ENCODE measurements at regions not wholly inside any gene's neighbourhood (a gene's known extent, or its start where the extent isn't known, plus 50 kb on each side); places are given as distances from the start of the nearest gene placed in this dataset.

DNA sequence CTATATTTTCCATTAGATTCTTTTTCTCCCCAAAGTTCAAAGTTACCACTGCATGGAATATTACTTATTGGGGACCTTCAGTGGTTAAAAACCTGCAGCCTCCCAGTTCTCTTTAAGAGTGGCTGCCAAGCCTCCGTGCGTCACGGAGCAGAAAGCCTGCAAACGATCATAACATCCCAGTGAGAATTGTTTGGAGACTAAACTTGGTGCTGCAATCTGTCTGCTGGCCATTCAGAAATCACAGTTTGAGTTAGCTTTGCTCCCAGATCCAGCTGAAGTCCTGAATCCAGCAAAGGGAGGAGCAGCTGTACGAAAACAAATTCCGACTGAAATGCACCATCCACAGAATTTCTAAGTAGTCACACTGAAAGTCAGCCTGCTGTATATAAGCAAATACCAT is 213.5 kb upstream of the PDE10A start:
- Histone ChIP-seq H3K4me1 (ENCODE audit: control insufficient read depth, insufficient read depth, low read length) (peaks cover 32% of the 10 kb centered on the region), H3K9me3 (ENCODE audit: control insufficient read depth in 2 of 2, low read length in 2 of 2) (no peaks in the 10 kb centered on the region), H3K9ac (ENCODE audit: low read length in 2 of 2) (peak overlapping the region; percentile 11 to 66), H3K36me3 (ENCODE audit: control insufficient read depth in 2 of 2, insufficient read depth in 2 of 2, low read length in 2 of 2) (no peaks in the 10 kb centered on the region), H3K27me3 (ENCODE audit: control insufficient read depth in 1 of 2, insufficient read depth in 2 of 2, low read length in 2 of 2) (no peaks in the 10 kb centered on the region), H3K4me3 (ENCODE audit: low read length in 2 of 2) (peak overlapping the region; percentile 26 to 57), H3K27ac (ENCODE audit: low read length) (peak overlapping the region; percentile 87)

DNA sequence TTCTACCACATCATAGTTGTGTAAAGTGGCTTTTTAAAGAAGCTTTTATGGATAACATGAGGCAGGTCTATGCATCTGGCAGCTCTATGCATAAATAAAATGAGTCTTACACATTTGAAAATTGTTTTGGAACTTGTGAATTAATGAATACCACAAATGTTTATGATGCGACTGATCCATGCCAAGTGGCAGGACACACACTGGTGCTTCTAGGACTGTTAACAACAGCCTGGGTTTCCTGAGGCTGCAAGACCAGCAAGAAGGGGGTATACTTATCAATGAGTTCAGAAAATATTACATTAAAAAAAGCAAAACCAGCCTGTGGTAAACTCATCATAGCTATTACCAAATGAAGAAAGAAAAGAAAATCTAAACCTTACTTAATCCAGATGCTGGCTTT is 212.9 kb upstream of the PDE10A start:
- H3K9me3 ChIP-seq (ENCODE audit: control insufficient read depth in 2 of 2, low read length in 2 of 2), result no peaks in the 10 kb centered on the region
- H3K9ac ChIP-seq (ENCODE audit: low read length in 2 of 2), result peak overlapping the region in 1 of 2 donors; percentile 29
- no peaks in the 10 kb centered on the region for H3K36me3 ChIP-seq (ENCODE audit: control insufficient read depth in 2 of 2, insufficient read depth in 2 of 2, low read length in 2 of 2)
- H3K4me3 ChIP-seq (ENCODE audit: low read length in 2 of 2), result no peak overlapping the region
- no peaks in the 10 kb centered on the region for H3K27me3 ChIP-seq (ENCODE audit: control insufficient read depth in 1 of 2, insufficient read depth in 2 of 2, low read length in 2 of 2)
- H3K27ac ChIP-seq (ENCODE audit: low read length), result peak overlapping the region; percentile 87
- peaks cover 32% of the 10 kb centered on the region for H3K4me1 ChIP-seq (ENCODE audit: control insufficient read depth, insufficient read depth, low read length)

DNA sequence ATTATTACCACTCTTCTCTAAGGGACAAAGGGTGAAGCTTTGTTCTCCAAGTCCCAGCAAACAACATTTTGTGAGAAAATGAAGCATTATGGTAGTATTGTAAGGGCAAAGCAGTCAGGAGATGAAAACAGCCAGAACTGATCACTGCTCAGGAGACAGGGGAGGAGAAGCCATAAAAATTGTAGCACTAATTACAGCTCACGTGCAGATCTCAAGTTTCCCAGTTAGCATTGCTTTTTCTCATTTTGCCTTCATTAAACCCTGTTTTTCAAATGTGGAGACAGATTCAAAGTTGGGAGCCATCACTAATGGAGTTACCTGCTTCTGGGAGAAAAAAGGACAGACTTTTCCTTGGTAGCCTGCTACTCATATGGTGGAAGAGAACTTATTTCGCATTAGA is 210.9 kb upstream of the PDE10A start:
- Histone ChIP-seq H3K9me3 (ENCODE audit: control insufficient read depth in 2 of 2, low read length in 2 of 2) (no peaks in the 10 kb centered on the region), H3K27me3 (ENCODE audit: control insufficient read depth in 1 of 2, insufficient read depth in 2 of 2, low read length in 2 of 2) (no peaks in the 10 kb centered on the region), H3K36me3 (ENCODE audit: control insufficient read depth in 2 of 2, insufficient read depth in 2 of 2, low read length in 2 of 2) (no peaks in the 10 kb centered on the region)

DNA sequence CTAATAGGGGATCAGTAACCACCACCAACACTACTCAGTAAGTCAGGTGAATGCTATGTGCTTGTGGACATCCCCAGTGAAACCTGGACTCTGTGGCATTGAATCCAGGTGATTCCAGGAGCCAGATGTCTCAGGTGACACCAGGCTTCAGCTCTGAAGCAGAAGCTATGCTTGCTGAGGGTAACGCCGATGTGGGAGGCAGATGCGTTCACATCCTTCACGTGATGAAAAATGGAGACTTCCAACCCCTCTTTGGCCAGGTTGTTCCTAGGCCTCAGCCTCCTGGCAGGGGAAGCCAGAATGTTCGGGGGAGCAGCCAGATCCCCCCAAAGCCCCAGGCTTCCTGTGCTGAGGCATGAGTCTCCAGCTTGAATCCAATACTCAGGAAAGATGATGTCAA is 209.8 kb upstream of the PDE10A start:
- no peak overlapping the region for H3K27ac ChIP-seq (ENCODE audit: low read length)
- H3K9ac ChIP-seq (ENCODE audit: low read length in 2 of 2), result no peak overlapping the region
- H3K27me3 ChIP-seq (ENCODE audit: control insufficient read depth in 1 of 2, insufficient read depth in 2 of 2, low read length in 2 of 2), result no peaks in the 10 kb centered on the region

More for the DNA sequence above, 210.9 kb upstream of the PDE10A start:
- Histone ChIP-seq H3K9ac (ENCODE audit: low read length in 2 of 2) (no peak overlapping the region), H3K4me1 (ENCODE audit: control insufficient read depth, insufficient read depth, low read length) (peaks cover 27% of the 10 kb centered on the region), H3K27ac (ENCODE audit: low read length) (no peak overlapping the region), H3K4me3 (ENCODE audit: low read length in 2 of 2) (no peak overlapping the region)

DNA sequence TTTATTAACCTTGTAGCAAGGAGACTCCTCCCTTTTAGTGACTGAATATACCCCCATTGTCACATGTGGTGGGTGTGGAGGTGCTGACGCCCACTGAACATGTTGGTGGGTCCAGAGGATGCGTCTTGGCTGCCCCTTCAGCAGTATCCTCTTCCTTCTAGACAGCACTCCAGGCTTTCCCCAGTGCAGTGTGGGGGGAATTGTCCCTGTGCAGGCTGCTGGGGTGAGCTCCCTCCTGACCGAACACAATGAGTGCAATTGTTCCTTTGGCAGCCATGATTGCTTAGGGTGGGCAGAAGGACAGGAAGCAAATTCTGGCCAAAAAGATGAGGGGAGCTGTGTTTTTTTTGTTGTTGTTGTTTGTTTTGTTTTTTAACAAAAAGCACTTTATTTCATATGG is 209.3 kb upstream of the PDE10A start:
- Histone ChIP-seq H3K36me3 (ENCODE audit: control insufficient read depth in 2 of 2, insufficient read depth in 2 of 2, low read length in 2 of 2) (no peaks in the 10 kb centered on the region), H3K9me3 (ENCODE audit: control insufficient read depth in 2 of 2, low read length in 2 of 2) (no peaks in the 10 kb centered on the region), H3K9ac (ENCODE audit: low read length in 2 of 2) (no peak overlapping the region), H3K4me1 (ENCODE audit: control insufficient read depth, insufficient read depth, low read length) (peaks cover 17% of the 10 kb centered on the region), H3K27me3 (ENCODE audit: control insufficient read depth in 1 of 2, insufficient read depth in 2 of 2, low read length in 2 of 2) (no peaks in the 10 kb centered on the region), H3K4me3 (ENCODE audit: low read length in 2 of 2) (no peak overlapping the region), H3K27ac (ENCODE audit: low read length) (no peak overlapping the region)

More for the DNA sequence above, 209.8 kb upstream of the PDE10A start:
- H3K4me3 ChIP-seq (ENCODE audit: low read length in 2 of 2), result no peak overlapping the region
- no peaks in the 10 kb centered on the region for H3K36me3 ChIP-seq (ENCODE audit: control insufficient read depth in 2 of 2, insufficient read depth in 2 of 2, low read length in 2 of 2)
- peaks cover 21% of the 10 kb centered on the region for H3K4me1 ChIP-seq (ENCODE audit: control insufficient read depth, insufficient read depth, low read length)
- no peaks in the 10 kb centered on the region for H3K9me3 ChIP-seq (ENCODE audit: control insufficient read depth in 2 of 2, low read length in 2 of 2)

DNA sequence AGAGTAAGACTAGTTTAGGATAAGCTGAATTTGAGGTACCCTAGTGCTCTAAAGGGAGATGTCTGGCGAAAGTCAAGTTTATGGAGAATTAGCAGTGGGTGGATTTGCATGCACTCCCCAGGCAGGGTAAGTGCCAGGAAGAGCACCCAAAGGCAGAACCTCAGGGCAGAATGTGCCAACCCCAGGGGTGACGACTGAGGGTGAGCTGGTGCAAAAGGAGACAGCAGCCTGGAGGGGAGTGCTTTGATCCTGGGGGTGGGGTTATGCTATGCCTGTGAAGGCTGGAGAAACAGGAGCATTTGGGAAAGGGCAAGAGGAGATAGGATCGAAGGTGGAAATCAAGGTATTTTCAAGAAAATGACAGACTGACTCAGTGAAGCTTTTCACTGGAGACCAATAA is 208.5 kb upstream of the PDE10A start:
- peaks cover 10% of the 10 kb centered on the region for H3K4me1 ChIP-seq (ENCODE audit: control insufficient read depth, insufficient read depth, low read length)
- no peaks in the 10 kb centered on the region for H3K9me3 ChIP-seq (ENCODE audit: control insufficient read depth in 2 of 2, low read length in 2 of 2)
- no peak overlapping the region for H3K9ac ChIP-seq (ENCODE audit: low read length in 2 of 2)
- H3K4me3 ChIP-seq (ENCODE audit: low read length in 2 of 2), result no peak overlapping the region
- no peaks in the 10 kb centered on the region for H3K36me3 ChIP-seq (ENCODE audit: control insufficient read depth in 2 of 2, insufficient read depth in 2 of 2, low read length in 2 of 2)
- H3K27ac ChIP-seq (ENCODE audit: low read length), result no peak overlapping the region
- H3K27me3 ChIP-seq (ENCODE audit: control insufficient read depth in 1 of 2, insufficient read depth in 2 of 2, low read length in 2 of 2), result no peaks in the 10 kb centered on the region

DNA sequence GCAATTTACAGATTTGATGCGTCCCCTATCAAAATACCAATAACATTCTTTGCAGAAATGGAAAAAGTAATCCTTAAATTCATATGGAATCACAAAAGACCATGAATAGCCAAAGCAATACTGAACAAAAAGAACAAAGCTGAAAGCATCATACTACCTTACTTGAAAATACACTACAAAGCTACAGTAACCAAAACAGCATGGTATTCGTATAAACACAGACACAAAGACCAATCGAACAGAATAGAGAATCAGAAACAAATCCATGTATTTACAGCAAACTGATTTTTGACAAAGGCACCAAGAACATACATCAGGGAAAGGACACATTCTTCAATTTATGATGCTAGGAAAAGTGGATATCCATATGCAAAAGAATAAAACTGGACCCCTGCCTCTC is 206.5 kb upstream of the PDE10A start:
- no peak overlapping the region for H3K27ac ChIP-seq (ENCODE audit: low read length)
- H3K9me3 ChIP-seq (ENCODE audit: control insufficient read depth in 2 of 2, low read length in 2 of 2), result no peaks in the 10 kb centered on the region
- H3K36me3 ChIP-seq (ENCODE audit: control insufficient read depth in 2 of 2, insufficient read depth in 2 of 2, low read length in 2 of 2), result no peaks in the 10 kb centered on the region

DNA sequence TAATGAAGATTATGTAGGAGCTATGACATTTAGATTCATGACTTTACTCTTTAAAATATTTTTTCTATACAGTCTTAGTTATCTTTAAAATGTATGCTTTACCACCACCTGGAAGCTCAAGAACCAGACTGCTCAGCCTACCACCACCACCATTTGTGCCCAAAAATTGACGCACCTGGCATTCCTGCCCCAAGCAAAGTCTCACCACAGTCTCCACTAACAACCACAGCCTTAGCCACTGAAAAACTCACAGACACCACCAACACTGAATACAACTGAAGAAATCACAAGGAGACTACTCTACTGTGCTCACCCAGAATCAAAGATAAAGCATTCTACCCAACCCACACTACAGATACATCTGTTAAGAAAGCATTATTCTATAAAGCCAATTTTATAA is 201.9 kb upstream of the PDE10A start:
- H3K36me3 ChIP-seq (ENCODE audit: control insufficient read depth in 2 of 2, insufficient read depth in 2 of 2, low read length in 2 of 2), result no peaks in the 10 kb centered on the region

More for the DNA sequence above, 206.5 kb upstream of the PDE10A start:
- Histone ChIP-seq H3K4me1 (ENCODE audit: control insufficient read depth, insufficient read depth, low read length) (no peaks in the 10 kb centered on the region), H3K4me3 (ENCODE audit: low read length in 2 of 2) (no peak overlapping the region), H3K27me3 (ENCODE audit: control insufficient read depth in 1 of 2, insufficient read depth in 2 of 2, low read length in 2 of 2) (no peaks in the 10 kb centered on the region), H3K9ac (ENCODE audit: low read length in 2 of 2) (no peak overlapping the region)

DNA sequence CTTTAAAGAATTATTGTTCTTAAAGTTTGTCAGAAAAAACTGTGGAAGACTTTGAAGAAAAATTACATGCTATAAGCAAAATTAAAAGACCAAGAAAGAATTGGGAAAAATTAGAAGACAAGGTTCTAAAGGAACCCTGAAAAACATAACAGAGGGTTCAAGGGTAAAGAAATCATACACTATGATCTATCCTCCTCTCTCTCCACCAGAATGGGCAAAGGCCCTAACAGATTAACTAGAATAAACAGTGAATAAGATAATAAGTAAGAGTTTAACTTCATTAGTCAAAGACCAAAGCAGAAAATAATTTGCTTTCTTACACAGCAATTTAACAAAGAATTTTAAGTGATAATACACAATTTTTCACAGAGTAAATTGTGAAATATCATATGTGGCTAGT is 201.2 kb upstream of the PDE10A start:
- Histone ChIP-seq H3K4me3 (ENCODE audit: low read length in 2 of 2) (no peak overlapping the region), H3K27ac (ENCODE audit: low read length) (no peak overlapping the region), H3K27me3 (ENCODE audit: control insufficient read depth in 1 of 2, insufficient read depth in 2 of 2, low read length in 2 of 2) (peaks cover 0 to 2% of the 10 kb centered on the region in 2 donors), H3K9me3 (ENCODE audit: control insufficient read depth in 2 of 2, low read length in 2 of 2) (no peaks in the 10 kb centered on the region), H3K9ac (ENCODE audit: low read length in 2 of 2) (no peak overlapping the region), H3K36me3 (ENCODE audit: control insufficient read depth in 2 of 2, insufficient read depth in 2 of 2, low read length in 2 of 2) (no peaks in the 10 kb centered on the region), H3K4me1 (ENCODE audit: control insufficient read depth, insufficient read depth, low read length) (no peaks in the 10 kb centered on the region)

More for the DNA sequence above, 201.9 kb upstream of the PDE10A start:
- no peak overlapping the region for H3K27ac ChIP-seq (ENCODE audit: low read length)
- H3K9me3 ChIP-seq (ENCODE audit: control insufficient read depth in 2 of 2, low read length in 2 of 2), result no peaks in the 10 kb centered on the region
- H3K4me1 ChIP-seq (ENCODE audit: control insufficient read depth, insufficient read depth, low read length), result no peaks in the 10 kb centered on the region
- H3K27me3 ChIP-seq (ENCODE audit: control insufficient read depth in 1 of 2, insufficient read depth in 2 of 2, low read length in 2 of 2), result peaks cover 0 to 2% of the 10 kb centered on the region in 2 donors
- no peak overlapping the region for H3K9ac ChIP-seq (ENCODE audit: low read length in 2 of 2)
- H3K4me3 ChIP-seq (ENCODE audit: low read length in 2 of 2), result no peak overlapping the region

DNA sequence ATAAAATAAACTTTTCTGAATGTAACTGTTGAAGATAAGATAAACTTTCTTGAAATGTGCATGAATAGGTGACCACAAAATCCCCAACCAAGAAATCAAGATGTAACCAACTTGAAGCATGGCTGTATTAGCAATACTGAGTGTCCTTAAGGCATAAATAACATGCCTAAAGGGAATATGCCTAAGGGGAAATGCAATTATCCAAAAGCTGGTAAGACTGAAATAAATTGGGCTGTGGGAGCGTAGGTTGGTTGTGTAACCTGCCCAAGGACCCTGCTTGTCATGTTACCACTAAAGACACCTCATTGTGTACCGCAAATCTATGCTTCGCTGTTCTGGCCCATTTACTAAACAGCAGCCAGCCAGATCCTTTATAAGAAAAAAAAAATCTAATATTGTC is 200.8 kb upstream of the PDE10A start:
- Histone ChIP-seq H3K9ac (ENCODE audit: low read length in 2 of 2) (no peak overlapping the region), H3K27ac (ENCODE audit: low read length) (no peak overlapping the region), H3K4me1 (ENCODE audit: control insufficient read depth, insufficient read depth, low read length) (no peaks in the 10 kb centered on the region), H3K9me3 (ENCODE audit: control insufficient read depth in 2 of 2, low read length in 2 of 2) (no peaks in the 10 kb centered on the region), H3K4me3 (ENCODE audit: low read length in 2 of 2) (no peak overlapping the region), H3K36me3 (ENCODE audit: control insufficient read depth in 2 of 2, insufficient read depth in 2 of 2, low read length in 2 of 2) (no peaks in the 10 kb centered on the region), H3K27me3 (ENCODE audit: control insufficient read depth in 1 of 2, insufficient read depth in 2 of 2, low read length in 2 of 2) (peaks cover 0 to 2% of the 10 kb centered on the region in 2 donors)

DNA sequence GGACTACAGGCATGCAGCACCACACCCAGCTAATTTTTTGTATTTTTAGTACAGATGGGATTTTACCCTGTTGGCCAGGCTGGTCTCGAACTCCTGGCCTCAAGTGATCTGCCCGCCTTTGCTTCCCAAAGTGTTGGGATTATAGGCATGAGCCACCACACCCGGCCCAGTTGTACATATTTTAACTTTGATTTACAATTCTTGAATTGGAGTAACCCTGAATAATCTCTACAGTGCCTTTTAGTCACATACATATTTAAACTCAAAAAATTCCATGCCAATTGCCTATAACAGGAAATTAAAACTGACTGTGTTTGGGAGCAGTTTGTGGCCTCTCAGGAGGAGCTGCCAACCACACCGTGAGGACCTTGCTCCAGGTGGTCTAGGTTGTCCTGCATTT is 199.8 kb upstream of the PDE10A start:
- peaks cover 0 to 2% of the 10 kb centered on the region in 2 donors for H3K27me3 ChIP-seq (ENCODE audit: control insufficient read depth in 1 of 2, insufficient read depth in 2 of 2, low read length in 2 of 2)

More for the DNA sequence above, 199.8 kb upstream of the PDE10A start:
- Histone ChIP-seq H3K4me1 (ENCODE audit: control insufficient read depth, insufficient read depth, low read length) (no peaks in the 10 kb centered on the region), H3K4me3 (ENCODE audit: low read length in 2 of 2) (no peak overlapping the region), H3K9ac (ENCODE audit: low read length in 2 of 2) (no peak overlapping the region), H3K36me3 (ENCODE audit: control insufficient read depth in 2 of 2, insufficient read depth in 2 of 2, low read length in 2 of 2) (no peaks in the 10 kb centered on the region), H3K9me3 (ENCODE audit: control insufficient read depth in 2 of 2, low read length in 2 of 2) (no peaks in the 10 kb centered on the region), H3K27ac (ENCODE audit: low read length) (no peak overlapping the region)

All from stomach smooth muscle (tissue), 2 donors.